GM18498 (cell line): ENCODE measurements at regions not wholly inside any gene's neighbourhood (a gene's known extent, or its start where the extent isn't known, plus 50 kb on each side); places are given as distances from the start of the nearest gene placed in this dataset.

Experiments
- ATAC-seq: cut with Tn5 transposase; IDR thresholded peaks from one replicate; pipeline ENCODE4 v1.9.1; 2021; ENCODE audit warnings: mild to moderate bottlenecking, moderate library complexity; ENCODE audit not compliant: unreplicated experiment

- ATAC-seq = no peak
Observed at GRCh38 chr18:11279461-11279860, 130.1 kb upstream of the PIEZO2 start.

GRCh38 chr18:11276678-11277077 lies 127.3 kb upstream of the PIEZO2 start:
- no peak for ATAC-seq

- no peak for ATAC-seq
Observed at GRCh38 chr18:11274144-11274794, 124.9 kb upstream of the PIEZO2 start.

GRCh38 chr18:11272516-11272915 lies 123.1 kb upstream of the PIEZO2 start:
- no peak for ATAC-seq

DNA sequence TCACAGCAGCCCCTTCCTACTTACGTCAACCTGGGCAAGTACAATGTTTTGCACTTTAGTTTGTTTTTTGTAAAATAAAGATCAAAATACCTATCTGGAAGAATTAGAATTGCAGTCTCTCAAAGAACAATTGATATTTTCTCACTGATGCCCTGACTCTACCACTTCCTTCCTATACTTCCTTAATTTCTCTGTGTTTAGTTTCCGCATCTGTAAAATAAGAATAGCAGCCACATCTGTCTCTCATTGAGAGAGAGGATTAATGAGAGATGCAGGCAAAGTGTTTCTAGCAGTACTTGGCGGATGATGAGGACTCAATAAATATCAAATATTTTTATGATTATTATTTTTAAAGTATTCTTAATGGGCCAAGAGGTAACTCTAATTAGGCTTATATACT lies 122.6 kb upstream of the PIEZO2 start:
- ATAC-seq = no peak

DNA sequence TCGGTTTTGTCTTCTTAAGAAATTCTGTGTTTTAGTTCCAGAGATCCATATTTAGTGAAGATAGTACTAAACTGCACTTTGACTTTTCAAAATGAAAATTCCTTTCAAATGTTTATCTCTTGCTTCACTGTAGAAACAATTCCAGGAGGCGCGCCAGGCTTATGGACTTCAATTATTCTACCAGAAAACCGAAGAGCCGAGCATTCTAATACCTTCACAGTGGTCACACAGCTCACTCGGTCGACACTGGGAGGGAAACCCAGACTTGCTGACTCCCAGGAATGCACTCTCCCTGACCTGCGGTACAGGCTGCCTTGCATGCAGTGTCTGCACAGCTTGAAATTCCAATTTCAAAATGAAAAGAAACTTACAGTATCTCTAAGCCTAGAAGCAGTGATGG lies 119.9 kb upstream of the PIEZO2 start:
- ATAC-seq = no peak

GRCh38 chr18:11268741-11269233 lies 119.4 kb upstream of the PIEZO2 start:
- ATAC-seq = no peak

DNA sequence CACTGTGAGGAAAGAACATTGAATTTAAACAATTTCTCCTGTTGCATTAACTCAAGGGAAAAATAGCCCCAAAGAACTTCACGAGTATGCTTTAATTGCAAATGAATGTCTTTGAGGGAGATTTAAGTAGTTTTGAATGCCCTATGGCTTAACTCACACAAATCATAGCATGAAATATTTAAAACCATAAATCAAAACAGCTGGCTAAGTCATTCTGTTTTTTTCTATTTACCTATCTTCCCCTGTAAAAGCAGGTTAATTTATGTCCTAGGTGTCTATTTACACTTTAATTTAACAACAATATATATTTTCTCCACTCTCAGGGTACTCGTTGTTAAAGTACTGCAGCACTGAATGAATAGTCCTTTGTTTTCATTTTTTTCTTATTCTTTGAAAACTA lies 118.8 kb upstream of the PIEZO2 start:
- ATAC-seq = no peak

DNA sequence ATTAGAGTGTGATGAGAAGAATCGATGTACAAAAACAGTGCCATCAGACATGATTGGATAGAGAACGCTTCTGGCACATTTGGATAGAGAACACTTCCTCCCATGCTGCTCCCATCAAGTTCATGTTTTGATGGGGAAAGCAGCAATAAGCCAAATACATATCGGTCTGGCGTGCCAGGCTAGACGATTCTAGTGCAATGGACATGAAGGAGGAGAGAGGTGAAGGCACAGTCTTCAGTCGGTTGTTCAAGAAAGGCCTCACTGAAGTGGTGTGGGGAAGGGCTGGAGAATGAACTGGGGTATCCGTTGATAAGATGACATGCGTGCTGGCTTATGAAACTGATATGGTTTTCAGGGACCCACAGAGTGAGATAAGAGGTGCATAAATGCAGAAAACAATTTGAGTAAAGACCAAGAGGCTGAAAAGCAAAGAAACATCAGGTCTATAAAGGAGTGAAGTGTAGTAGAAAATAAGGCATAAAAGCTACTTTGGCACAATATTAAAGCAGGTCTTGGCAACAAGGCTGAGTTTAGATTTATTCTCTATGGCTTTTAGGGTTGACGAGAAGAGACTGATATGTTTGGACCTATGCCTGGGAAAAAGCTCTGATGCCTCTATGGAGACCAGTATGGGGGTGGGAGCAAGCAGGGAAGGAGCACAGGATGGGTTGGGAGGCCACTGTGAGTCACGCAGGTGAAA lies 117.6 kb upstream of the PIEZO2 start:
- no peak for ATAC-seq

- ATAC-seq = no peak
Observed at GRCh38 chr18:11261486-11261885, 112.1 kb upstream of the PIEZO2 start.

GRCh38 chr18:11260961-11261461 lies 111.6 kb upstream of the PIEZO2 start:
- ATAC-seq = no peak

- ATAC-seq = no peak
Observed at GRCh38 chr18:11259469-11260150, 110.2 kb upstream of the PIEZO2 start.

- ATAC-seq = no peak
Observed at GRCh38 chr18:11258039-11258610, 108.8 kb upstream of the PIEZO2 start.

DNA sequence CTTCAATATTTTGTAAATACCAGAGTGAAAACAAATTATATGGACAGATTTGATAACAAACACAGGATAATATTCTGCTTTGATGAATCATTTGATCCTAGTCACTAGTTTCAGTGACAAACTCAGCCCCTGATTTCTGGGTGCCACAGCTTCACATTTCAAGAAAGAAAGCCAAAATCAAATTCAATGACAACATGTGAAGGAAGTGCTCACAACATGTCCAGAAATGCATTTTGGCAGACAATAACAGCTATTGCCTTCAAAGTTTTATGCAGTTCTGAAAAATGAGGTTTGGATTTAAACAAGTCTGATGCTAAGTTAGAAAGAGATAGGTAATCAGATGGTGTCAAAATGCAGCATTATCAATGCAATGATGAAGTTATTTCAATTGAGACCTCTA lies 106.9 kb upstream of the PIEZO2 start:
- no peak for ATAC-seq

GRCh38 chr18:11251891-11252270 lies 102.5 kb upstream of the PIEZO2 start:
- ATAC-seq = no peak

GRCh38 chr18:11251229-11251890 lies 102.0 kb upstream of the PIEZO2 start:
- ATAC-seq = no peak

GRCh38 chr18:11249391-11249790 lies 100.0 kb upstream of the PIEZO2 start:
- no peak for ATAC-seq

GRCh38 chr18:11247381-11247970 lies 98.1 kb upstream of the PIEZO2 start:
- no peak for ATAC-seq

DNA sequence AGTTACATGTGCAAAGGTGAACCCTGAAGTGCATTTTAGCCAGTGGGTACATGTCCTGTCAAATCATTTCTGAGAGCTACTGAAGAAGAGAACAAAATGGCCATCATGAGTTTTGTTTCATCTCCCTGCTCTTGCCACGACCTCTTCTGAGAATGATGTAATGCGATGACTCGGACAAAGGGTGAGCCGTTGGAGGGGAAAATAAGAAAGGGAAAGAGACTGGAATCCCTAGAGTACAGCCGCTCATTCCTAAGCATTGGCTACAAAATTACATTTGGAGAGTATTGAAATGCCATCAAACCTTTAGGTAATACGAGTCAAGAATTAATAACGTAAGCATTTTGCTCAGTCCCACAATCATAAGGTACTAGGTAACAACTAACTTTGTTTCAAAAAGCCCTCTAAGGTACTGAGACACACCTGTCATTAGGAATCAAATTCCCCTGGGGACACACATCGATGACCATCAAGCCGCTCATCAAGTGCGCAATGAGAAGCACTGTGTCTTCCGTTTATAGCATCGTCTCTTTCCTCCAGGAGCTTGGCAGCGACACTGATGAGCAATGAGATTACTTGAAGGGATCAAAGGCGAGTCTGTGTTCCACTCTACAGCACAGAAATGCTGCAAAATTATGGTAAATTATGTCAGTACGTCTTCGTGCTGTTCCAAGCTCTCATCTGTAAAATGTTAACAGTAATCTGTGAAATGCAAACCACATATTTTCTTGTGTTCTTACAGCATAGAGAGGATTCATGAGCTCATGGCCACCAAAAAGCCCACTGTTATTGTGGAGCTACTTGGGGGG lies 97.3 kb upstream of the PIEZO2 start:
- ATAC-seq = no peak

- no peak for ATAC-seq
Observed at GRCh38 chr18:11245879-11246278, 96.5 kb upstream of the PIEZO2 start.
